ACHN (cell line): ENCODE measurements at regions not wholly inside any gene's neighbourhood (a gene's known extent, or its start where the extent isn't known, plus 50 kb on each side); places are given as distances from the start of the nearest gene placed in this dataset.

Experiments
- DNase-seq: peaks from one replicate; pipeline ENCODE4 v3.0.0-alpha.2; 2015
- in situ Hi-C: cut with HindIII; loops from 2 replicates; pipeline ENCODE4 v1.10.0; 2017; ENCODE audit warnings: low sequenced_read_pairs, low pct_ligation_motif_present, low pct_unique_long_range_greater_than_20kb

- in situ Hi-C loops: no loop called here
- DNase-seq: no peak
These were observed 392.9 kb upstream of the CELF4 start for GRCh38 chr18:37958499-37958898.

GRCh38 chr18:37956902-37957301, 391.3 kb upstream of the CELF4 start:
- no peak for DNase-seq
- in situ Hi-C loops: no loop called here

- in situ Hi-C loops: no loop called here
- DNase-seq: no peak
These were observed 390.4 kb upstream of the CELF4 start for GRCh38 chr18:37956020-37956419.

GRCh38 chr18:37955201-37955600, 389.6 kb upstream of the CELF4 start:
- in situ Hi-C loops: no loop called here
- no peak for DNase-seq

- no peak for DNase-seq
- in situ Hi-C loops: no loop called here
These were observed 388.3 kb upstream of the CELF4 start for GRCh38 chr18:37953876-37954275.

- no peak for DNase-seq
- in situ Hi-C loops: no loop called here
These were observed 382.9 kb upstream of the CELF4 start for GRCh38 chr18:37948471-37948870.

- DNase-seq: no peak
- in situ Hi-C loops: no loop called here
These were observed 380.7 kb upstream of the CELF4 start for GRCh38 chr18:37946324-37946723.

- DNase-seq: no peak
- in situ Hi-C loops: no loop called here
These were observed 379.2 kb upstream of the CELF4 start for GRCh38 chr18:37944700-37945270.

GRCh38 chr18:37937287-37937686, 371.7 kb upstream of the CELF4 start:
- no peak for DNase-seq
- in situ Hi-C loops: no loop called here

- in situ Hi-C loops: no loop called here
- DNase-seq: no peak
These were observed 369.5 kb upstream of the CELF4 start for GRCh38 chr18:37935086-37935485.

- in situ Hi-C loops: no loop called here
- DNase-seq: no peak
These were observed 365.0 kb upstream of the CELF4 start for GRCh38 chr18:37930640-37931039.

- in situ Hi-C loops: no loop called here
- DNase-seq: no peak
These were observed 356.6 kb upstream of the CELF4 start for GRCh38 chr18:37922162-37922561.

GRCh38 chr18:37920865-37921264, 355.3 kb upstream of the CELF4 start:
- in situ Hi-C loops: no loop called here
- no peak for DNase-seq

- DNase-seq: no peak
- in situ Hi-C loops: no loop called here
These were observed 347.5 kb upstream of the CELF4 start for GRCh38 chr18:37913051-37913450.

GRCh38 chr18:37902344-37902743, 336.7 kb upstream of the CELF4 start:
- no peak for DNase-seq
- in situ Hi-C loops: no loop called here

- in situ Hi-C loops: no loop called here
- no peak for DNase-seq
These were observed 334.7 kb upstream of the CELF4 start for GRCh38 chr18:37900326-37900725.

- in situ Hi-C loops: no loop called here
- DNase-seq: no peak
These were observed 324.4 kb upstream of the CELF4 start for GRCh38 chr18:37889963-37890362.

- in situ Hi-C loops: no loop called here
- DNase-seq: no peak
These were observed 309.1 kb upstream of the CELF4 start for GRCh38 chr18:37874721-37875120.

GRCh38 chr18:37873416-37873815, 307.8 kb upstream of the CELF4 start:
- in situ Hi-C loops: no loop called here
- no peak for DNase-seq

- in situ Hi-C loops: no loop called here
- no peak for DNase-seq
These were observed 307.0 kb upstream of the CELF4 start for GRCh38 chr18:37872562-37872961.

GRCh38 chr18:37871561-37871960, 306.0 kb upstream of the CELF4 start:
- in situ Hi-C loops: no loop called here
- no peak for DNase-seq
